ENCODE measurements at regions not wholly inside any gene's neighbourhood (a gene's known extent, or its start where the extent isn't known, plus 50 kb on each side); places are given as distances from the start of the nearest gene placed in this dataset.
A peak's percentile ranks its signal among the peaks of the same experiment; 100 is the strongest.

GRCh38 chr1:38115226-38115625 lies 68.6 kb upstream of the POU3F1 start:
- peaks cover 0 to 28% (median 0%) of the 10 kb centered on the region in 7 donors for H3K27me3 ChIP-seq (replicated peaks in 1 of 7)
- no peak overlapping the region for H3K4me3 ChIP-seq
- no peak for TF ChIP-seq CTCF (IDR thresholded peaks at IDR 0.05 in 8 of 11, conservative IDR thresholded peaks at IDR 0.05 in 3 of 11)
- TF ChIP-seq POLR2A (IDR thresholded peaks at IDR 0.05): no peak
- TF ChIP-seq POLR2AphosphoS5 (IDR thresholded peaks at IDR 0.05): no peak
- H3K4me1 ChIP-seq: peaks cover 0 to 17% (median 4%) of the 10 kb centered on the region in 6 donors
- H3K9me3 ChIP-seq: peaks cover 0 to 3% (median under 1%) of the 10 kb centered on the region in 8 donors
- 92 to 97% (median 94%) methylated on average over 15 of the region's 15 CpGs for WGBS, 5 donors
- no peak overlapping the region for H3K27ac ChIP-seq
- intact Hi-C loops (cut with DNase I; ENCODE audit: low total_unique reads): no loop called here
- DNase-seq: no peak
- H3K36me3 ChIP-seq: no peaks in the 10 kb centered on the region

GRCh38 chr1:38114241-38115026 lies 67.8 kb upstream of the POU3F1 start:
- WGBS, 5 donors: 31 to 52% (median 40%) methylated on average over 13 of the region's 13 CpGs

GRCh38 chr1:38113159-38113666 lies 66.6 kb upstream of the POU3F1 start:
- H3K9me3 ChIP-seq: peaks cover 0 to 9% (median 2%) of the 10 kb centered on the region in 8 donors
- H3K36me3 ChIP-seq: no peaks in the 10 kb centered on the region
- H3K27ac ChIP-seq: no peak overlapping the region
- TF ChIP-seq CTCF (IDR thresholded peaks at IDR 0.05 in 8 of 11, conservative IDR thresholded peaks at IDR 0.05 in 3 of 11) (no peak), POLR2AphosphoS5 (IDR thresholded peaks at IDR 0.05) (no peak), POLR2A (IDR thresholded peaks at IDR 0.05) (no peak)
- H3K4me3 ChIP-seq: no peak overlapping the region
- H3K27me3 ChIP-seq (replicated peaks in 1 of 7): peaks cover 0 to 11% (median 0%) of the 10 kb centered on the region in 7 donors
- intact Hi-C loops (cut with DNase I; ENCODE audit: low total_unique reads): no loop called here
- DNase-seq: no peak
- WGBS, 5 donors: 85 to 96% (median 92%) methylated on average over 13 to 14 of the region's 14 CpGs
- peaks cover 0 to 17% (median 4%) of the 10 kb centered on the region in 6 donors for H3K4me1 ChIP-seq

More at GRCh38 chr1:38114241-38115026, 67.8 kb upstream of the POU3F1 start:
- Histone ChIP-seq H3K36me3 (no peaks in the 10 kb centered on the region), H3K27me3 (replicated peaks in 1 of 7) (peaks cover 0 to 22% (median 0%) of the 10 kb centered on the region in 7 donors), H3K9me3 (peaks cover 0 to 8% (median 2%) of the 10 kb centered on the region in 8 donors), H3K4me3 (no peak overlapping the region), H3K4me1 (peaks cover 0 to 17% (median 4%) of the 10 kb centered on the region in 6 donors), H3K27ac (no peak overlapping the region)
- intact Hi-C loops (cut with DNase I; ENCODE audit: low total_unique reads): no loop called here
- no peak for DNase-seq
- TF ChIP-seq POLR2AphosphoS5 (IDR thresholded peaks at IDR 0.05): peak in 1 of 3 donors; percentile 40
- no peak for TF ChIP-seq CTCF (IDR thresholded peaks at IDR 0.05 in 8 of 11, conservative IDR thresholded peaks at IDR 0.05 in 3 of 11)
- TF ChIP-seq POLR2A (IDR thresholded peaks at IDR 0.05): no peak

- Histone ChIP-seq H3K36me3 (no peaks in the 10 kb centered on the region), H3K9me3 (peaks cover 0 to 9% (median 2%) of the 10 kb centered on the region in 8 donors), H3K27me3 (replicated peaks in 1 of 7) (no peaks in the 10 kb centered on the region), H3K4me3 (no peak overlapping the region), H3K27ac (no peak overlapping the region), H3K4me1 (peaks cover 0 to 17% (median 4%) of the 10 kb centered on the region in 6 donors)
- WGBS, 5 donors: 77 to 88% (median 86%) methylated on average over 8 of the region's 8 CpGs
- intact Hi-C loops (cut with DNase I; ENCODE audit: low total_unique reads): no loop called here
- TF ChIP-seq CTCF (IDR thresholded peaks at IDR 0.05 in 8 of 11, conservative IDR thresholded peaks at IDR 0.05 in 3 of 11): no peak
- TF ChIP-seq POLR2A (IDR thresholded peaks at IDR 0.05): no peak
- no peak for TF ChIP-seq POLR2AphosphoS5 (IDR thresholded peaks at IDR 0.05)
- no peak for DNase-seq
Observed at GRCh38 chr1:38111589-38111988, 65.0 kb upstream of the POU3F1 start.

All from spleen (tissue), 11 donors.